HG03196 (cell line): ENCODE measurements at regions not wholly inside any gene's neighbourhood (a gene's known extent, or its start where the extent isn't known, plus 50 kb on each side); places are given as distances from the start of the nearest gene placed in this dataset.
"Not testable (repeated sequence)": the region's sequence is repeated elsewhere in the genome, so short reads cannot be mapped to it uniquely, and the experiment has no call there.

Experiments used
- ATAC-seq: cut with Tn5 transposase; IDR thresholded peaks from one replicate; pipeline ENCODE4 v1.9.1; 2021; ENCODE audit not compliant: unreplicated experiment

DNA sequence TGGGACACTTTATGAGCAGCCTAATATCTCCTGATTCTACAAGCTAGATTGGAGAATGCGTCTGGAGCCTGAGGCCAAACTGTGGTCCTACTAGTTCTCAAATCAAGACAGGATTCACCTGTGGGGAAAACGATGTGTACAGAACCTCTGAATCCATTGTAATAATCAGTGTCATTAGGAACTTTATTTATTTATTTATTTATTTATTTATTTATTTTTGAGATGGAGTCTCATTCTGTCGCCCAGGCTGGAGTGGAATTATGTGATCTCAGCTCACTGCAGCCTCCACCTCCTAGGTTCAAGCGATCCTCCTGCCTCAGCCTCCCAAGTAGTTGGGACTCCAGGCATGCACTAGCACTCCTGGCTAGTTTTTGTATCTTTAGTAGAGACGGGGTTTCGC is 52.6 kb upstream of the KIF26B start:
- not testable (repeated sequence) for ATAC-seq

DNA sequence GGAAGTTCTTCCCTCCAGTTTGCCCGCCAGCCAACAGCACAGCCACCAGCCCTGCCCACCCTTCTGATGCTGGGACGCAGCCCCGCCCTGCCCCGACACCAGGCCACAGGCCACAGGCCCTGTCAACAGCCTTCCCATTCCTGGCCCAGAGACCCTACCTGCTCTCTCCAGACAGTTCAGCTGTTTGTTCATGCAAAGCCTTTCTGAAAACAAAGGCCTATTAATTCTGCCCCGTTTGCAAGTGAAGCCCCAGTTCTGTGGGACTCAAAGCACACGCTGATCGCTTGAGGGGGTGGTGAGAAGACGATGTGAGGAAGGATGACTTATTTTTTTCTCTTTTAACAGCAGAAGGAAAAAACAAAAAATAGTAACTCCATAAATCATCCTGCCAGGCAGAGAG is 55.4 kb upstream of the KIF26B start:
- ATAC-seq = no peak

DNA sequence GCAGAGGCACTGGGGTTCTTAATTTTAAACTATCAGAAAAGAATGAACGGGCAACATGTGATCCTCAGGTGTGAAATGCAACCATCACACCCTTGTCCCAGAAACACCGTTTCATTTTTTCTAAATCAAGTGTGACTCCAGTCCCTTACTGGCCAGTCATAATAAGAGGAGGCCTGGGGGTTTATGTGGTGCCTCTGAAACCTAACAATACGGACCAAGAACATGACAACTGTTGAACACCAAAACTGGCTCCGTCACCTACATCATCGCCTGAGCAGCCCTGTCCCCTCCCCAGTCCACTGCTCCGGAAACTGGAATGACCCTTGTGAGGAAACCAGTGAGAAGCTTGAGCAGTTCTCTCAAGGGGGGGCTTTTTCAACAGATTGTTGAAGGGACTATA is 55.9 kb upstream of the KIF26B start:
- no peak for ATAC-seq

DNA sequence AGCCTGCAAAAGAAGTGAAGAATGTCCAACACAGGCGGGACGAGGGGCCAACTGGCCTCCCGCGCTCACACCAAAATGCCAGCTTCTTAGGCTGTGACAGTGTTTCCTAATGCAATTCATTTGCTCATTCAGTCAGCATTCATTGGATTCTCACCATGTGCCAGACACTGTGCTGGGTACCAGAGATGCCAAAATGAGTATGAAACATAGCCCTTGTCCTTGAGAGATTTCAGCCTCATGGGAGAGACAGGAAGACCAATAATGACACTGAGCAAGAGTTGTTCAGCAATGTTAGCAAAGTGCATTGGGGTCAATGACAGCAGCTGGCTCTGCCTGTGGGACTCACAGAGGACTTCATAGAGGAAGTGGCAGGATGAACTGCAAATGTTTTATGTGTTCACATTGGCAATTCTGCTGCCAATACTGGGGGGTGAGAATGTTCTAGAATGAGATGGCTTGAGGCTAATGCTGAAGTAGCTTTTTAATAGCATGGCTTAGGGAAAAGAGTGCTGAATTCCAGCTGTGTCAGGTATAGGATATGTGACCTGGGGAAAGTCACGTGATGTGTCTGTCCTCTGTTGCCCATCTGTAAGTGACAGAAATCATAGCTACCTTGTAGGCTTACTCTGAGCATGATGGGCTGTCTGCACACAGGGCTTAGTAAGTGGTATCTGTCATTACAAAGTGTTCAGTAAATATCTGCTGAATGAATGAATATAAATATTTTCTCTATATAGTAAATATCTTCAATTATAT is 58.3 kb upstream of the KIF26B start:
- ATAC-seq = no peak

DNA sequence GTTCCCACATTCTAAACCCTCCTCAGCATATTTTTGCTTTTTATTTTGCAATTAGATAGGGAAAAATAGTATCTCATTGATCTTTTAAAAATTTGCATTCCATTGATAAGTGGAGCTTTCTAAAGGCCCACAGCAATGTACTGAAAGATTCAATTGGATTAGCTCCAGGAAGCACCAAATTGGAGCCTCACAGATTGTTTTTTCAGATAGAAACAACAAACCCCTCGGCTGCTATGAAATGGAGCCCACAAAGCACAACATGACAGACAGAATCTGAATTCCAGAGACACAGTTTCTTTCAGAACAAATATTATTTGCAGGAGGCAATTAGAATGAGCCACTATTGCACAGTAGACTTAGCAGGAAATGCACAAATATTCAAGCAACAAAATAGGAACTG is 58.9 kb upstream of the KIF26B start:
- ATAC-seq = no peak

DNA sequence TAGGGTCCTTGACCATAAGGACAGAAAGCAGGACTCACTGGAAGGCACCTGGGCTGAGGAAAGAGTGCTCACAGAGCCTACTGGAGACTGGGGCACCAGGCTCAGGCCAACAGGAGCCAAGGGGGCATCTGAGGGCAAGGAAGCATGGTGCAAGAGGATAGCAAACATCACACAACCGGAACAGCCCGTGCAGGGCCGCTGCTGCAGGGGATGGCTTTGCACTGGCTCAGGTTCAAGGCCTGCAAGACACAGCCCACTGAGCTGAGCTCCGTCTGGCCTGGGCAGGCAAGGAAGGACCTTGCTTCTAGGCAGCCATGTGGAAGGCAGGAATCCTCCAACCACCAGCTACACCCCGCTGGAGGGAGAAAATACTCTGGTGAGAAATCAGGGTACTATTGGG is 59.8 kb upstream of the KIF26B start:
- ATAC-seq = no peak

DNA sequence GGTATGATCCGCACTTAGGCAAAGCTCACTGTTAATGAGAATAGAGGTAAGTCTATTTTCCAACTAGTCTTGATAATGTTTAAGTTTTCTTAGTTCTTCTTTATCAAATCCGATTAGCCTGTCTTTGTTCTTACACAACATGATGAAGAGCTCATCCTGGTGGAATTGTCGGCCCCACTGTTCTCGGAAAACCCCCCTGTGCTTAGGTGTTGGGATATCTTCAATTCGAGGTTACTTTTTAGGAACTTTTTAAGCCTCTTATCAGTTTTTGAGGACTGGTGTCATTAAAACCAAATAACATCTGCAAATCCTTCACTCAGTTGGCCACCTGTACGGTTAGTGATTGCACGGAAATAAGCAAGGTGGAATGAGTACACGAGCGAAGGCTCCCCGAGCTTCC is 60.7 kb upstream of the KIF26B start:
- ATAC-seq = no peak

DNA sequence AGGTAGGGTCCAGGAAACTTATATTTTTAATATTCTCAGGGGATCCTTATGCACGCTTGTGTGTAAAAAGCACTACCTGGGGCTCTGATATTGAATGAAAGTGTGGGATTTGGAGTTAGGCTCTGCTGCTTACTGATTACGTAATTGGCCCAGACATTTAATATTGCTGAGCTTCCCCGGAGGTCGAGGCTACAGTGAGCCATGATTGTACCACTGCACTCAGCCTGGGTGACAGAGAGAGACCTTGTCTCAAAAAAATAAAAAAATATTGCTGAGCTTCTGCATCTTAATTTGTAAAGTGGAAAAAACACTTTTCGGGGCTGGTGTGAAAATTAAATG is 62.2 kb upstream of the KIF26B start:
- ATAC-seq = no peak

DNA sequence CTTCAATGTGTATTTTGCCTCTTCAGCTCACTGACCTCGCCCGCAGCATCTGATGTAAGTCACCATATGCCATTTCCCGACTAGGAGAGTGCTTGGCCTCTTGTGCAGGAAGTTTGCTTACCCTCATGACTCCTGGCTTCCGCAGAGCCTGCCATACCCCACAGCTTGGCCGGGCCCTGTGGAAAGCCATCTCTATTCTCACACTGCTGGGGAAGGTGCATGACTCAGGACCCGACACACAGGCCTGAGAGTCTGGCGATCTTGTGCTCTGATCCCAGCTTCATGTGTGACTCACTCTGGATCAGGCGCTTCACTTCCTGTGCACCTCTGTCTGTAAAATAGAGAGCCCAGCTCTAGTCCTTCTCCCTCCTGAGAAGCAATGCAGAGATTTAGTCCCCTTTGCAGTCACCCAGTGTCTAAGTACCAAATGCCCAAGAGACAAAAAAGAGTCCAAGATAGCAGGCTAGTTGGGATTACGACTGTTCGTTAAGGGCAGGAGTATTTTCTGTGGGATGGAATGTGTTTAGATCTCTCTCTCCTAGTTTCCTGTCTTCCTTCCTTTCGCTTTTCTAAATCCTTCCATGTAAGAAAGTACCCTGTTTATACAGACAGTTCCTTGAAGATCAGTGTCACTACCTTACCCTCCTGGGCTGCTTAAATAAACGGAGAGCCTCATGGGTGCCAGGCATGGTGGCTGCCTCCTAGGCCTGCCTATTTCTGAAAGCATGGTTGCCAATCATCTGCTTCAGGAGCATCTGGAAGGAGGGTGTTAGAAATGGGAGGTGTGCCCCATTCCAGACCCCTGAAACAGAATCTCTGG is 62.8 kb upstream of the KIF26B start:
- no peak for ATAC-seq

DNA sequence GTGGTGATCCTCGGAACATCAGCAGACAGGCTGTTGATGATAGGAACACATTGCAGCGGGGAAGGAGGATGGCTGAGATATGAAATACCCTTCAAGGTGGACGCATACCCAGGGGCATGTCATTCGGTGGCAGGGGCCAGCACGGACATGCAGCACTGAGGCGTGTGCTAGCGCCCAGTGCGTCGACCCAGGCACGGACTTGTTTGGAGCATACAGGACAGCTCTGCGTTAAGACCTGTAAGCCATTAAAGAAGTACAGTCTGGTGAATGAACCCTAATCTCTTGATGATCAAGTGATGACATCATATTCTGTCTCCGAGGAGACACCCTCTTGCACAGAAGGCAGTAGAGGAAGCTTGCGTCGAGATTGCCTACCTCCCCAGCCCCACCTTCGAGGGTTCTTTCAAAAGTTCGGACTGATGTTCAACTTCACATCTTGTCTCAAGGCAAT is 63.6 kb upstream of the KIF26B start:
- no peak for ATAC-seq

DNA sequence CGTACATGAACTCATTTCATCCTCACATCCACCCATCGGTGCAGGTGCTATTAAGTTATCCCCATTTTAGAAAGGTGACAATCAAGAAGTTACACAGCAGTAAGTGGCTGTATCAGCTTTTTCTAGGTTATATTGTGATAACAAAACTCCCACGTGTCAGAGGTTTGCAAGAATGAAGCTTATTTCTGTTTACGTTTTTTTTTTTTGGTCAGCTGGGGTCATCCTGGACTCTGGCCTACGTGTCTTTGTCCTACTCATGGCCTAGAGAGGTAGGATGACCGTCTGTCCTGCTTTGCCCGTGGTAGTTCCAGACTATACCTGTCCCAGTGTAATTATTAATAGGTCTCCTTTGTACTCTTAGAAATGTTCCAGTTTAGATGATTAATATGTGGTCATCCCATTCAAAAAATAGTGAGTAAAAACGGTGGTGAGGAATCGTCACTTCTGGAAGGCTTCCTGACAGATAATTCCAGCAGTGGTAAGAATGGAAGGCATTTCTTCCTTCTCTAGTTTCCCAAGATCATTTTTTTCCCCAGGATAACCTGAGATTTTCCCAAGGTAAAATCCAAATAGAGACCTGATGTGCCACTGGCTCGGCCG is 64.2 kb upstream of the KIF26B start:
- ATAC-seq = no peak

DNA sequence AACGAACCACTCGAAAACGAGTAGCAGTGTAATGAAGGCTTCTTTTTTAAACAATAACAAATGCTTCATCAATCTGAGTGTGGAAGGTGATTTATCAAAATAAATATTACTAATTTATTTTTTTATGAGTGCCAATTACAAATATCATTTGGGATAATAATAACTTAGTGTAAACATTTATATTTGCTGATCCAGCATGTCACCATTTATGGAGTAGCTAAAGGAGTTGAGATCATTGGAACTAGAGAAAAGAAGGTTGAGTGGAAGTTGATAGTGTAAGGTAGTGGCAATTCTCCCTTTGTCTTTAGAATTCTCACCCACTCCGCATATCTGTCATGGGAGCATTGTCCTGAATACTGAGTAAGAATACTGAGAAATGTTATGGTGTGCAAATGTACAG is 67.1 kb upstream of the KIF26B start:
- no peak for ATAC-seq

DNA sequence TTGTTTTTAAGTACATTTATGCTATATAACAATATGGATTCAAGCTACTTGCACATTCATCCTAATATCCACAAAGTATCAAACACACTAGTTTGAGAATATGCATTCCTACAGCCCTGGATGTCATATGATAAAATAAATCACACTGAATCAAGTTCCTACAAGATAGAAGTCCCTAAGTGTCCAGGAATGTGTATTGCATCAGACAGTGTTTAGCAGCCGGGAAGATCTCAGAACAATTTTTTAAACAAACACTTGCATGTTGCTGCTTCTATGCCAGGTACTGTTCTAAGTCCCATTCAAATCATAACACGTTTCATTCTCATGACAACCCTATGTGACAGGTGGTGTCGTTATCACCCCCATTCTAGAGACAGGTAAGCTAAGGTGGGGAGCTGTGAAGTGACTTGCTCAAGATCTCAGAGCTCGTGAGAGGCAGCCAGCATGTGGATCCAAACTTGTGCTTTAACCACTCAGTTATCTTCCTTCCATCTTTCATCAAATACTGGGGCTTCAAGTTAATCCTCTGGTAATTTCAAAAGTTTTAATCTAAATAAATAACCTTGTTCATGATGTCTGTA is 68.3 kb upstream of the KIF26B start:
- no peak for ATAC-seq

DNA sequence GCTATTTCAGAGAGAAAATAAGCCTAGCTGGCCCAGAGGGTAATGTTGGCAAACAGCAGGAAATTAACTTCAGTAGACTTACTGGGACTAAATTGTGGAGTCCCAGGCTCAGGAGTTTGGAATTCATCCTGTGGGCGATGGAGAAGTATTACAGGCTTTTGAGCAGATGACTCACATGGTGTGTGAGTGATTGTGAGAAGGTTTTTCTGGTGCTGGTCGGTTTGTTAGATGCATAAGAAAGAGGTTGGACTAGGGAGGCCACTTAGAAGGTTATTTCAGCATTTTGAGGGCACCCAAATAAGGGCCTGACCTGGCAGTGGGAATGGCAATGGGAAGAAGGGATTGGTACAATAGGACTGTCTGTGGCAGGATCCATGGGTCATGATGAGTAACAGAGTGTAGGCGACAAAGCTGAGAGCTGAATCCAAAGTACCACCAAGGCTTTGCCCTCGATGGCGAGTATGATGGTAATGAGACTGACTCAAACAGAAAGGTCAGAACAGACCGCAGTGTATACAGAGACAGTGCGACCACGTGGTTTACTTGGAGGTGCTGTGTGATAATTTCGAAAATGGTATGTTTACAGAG is 69.2 kb upstream of the KIF26B start:
- no peak for ATAC-seq

DNA sequence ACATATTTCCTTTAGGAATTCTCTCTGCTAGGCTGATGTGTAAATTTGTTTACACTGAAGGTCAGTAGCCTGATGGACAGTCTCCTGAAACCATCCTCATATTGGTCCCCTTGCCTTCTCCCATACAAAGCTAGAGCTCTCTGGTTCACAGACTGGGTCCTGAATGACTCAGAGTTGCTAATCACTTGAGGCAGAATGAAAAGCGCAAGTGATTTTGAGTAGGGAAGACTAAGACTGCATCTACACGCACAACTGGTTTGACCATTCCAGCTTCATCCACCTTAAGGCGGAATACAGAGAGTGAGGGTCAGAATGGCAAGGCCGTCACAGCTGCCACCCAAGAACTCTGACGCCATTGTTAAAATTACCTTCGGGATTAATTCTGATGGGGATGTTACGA is 70.2 kb upstream of the KIF26B start:
- no peak for ATAC-seq

DNA sequence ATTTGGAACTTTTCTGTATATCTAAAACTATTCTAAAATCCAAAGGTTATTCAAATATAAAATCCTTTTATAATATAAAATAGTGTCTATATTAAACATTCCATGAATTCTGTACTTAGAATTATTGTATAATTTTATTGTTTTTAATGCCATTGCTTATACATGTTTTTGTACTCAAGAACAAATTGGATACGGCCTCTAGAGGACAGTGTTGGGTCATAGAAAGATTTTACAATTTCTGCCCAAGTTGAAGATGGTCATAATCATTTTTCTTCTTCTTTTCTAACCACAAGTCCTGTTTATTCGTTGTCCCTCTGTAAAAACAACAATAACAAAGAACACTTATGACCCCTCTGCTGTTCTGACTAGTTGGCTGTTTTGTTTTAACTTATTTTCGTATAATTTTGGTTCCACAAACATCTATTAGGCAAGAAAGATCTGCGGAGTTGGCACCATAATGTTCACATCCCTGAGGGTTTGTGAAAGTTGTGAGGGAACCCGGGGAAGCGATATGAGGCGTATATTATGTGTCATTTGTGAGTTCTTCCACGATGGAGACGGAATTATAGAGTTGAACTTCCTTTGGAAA is 75.7 kb upstream of the KIF26B start:
- ATAC-seq = no peak

DNA sequence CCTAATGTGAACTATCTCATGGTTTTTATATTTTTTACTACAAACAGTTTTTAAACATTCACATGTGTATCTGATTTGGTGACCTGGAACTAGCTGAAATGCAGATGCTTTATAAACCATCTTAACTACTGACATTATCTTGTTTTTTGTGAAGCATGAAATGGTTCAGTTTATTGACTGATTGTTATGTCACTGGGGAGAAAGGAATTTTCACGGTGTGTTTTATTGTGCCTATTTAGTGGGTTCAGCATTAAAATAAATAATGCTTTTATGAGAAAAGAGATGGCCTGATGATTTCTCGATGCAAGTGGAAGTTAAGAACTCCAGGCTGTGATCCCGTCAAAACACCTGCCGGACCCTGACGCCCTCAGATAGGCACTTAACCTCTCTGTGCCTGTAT is 79.9 kb upstream of the KIF26B start:
- no peak for ATAC-seq

DNA sequence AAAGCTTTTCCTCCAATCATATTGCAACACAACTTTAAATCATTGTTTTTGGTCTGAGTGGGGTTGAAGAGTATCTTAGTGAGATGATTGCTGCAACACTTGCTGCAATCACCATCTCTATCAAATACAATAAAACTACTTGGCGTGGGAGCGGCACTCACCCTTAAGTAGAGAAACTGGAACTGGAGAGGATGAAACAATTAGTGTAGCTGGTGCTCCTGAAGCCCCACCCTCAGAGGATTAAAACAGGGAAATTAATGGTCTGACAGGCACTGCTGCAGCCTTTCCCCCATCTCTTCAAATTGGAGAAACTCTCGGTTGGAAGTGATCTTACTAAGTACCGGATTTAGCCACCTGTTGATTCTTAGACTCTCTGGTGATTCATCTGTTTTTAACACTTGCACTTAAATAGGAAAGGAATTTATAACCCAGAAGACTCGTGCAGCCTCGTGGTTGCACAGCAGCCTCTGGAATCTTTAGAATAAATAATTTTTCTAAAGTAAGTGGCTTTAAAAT is 80.5 kb upstream of the KIF26B start:
- no peak for ATAC-seq

DNA sequence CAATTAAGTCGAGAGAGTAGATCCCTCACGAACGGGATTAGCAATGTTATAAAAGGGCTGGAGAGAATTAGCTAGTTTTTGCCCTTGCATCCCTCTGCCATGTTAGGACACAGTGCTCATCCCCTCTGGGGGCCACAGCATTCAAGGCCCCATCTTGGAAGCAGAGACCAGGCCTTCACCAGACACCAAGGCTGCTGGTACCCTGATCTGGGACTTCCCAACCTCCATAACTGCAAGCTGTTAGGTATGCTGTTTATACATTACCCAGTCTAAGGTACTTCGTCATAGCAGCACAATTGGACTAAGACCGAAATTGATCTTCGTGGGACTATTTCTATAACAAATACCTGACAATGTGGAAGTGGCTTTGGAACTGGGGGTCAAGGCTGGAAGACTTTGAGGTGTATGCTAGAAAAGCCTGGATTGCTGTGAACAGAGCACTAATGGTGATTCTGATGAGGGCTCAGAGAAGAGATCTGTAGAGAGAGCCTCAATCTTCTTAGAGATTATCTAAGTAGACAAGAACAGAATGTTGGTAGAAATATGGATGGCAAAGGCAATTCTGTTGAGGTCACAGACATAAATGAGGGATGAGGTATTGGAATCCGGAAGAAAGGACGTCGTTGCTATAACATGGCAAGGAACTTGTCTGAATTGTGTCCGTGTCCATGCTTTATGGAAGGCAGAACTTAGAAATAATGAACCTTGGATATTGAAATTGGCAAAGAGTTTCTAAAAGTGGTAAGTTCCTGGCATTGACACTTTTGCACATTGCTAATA is 83.8 kb upstream of the KIF26B start:
- no peak for ATAC-seq

DNA sequence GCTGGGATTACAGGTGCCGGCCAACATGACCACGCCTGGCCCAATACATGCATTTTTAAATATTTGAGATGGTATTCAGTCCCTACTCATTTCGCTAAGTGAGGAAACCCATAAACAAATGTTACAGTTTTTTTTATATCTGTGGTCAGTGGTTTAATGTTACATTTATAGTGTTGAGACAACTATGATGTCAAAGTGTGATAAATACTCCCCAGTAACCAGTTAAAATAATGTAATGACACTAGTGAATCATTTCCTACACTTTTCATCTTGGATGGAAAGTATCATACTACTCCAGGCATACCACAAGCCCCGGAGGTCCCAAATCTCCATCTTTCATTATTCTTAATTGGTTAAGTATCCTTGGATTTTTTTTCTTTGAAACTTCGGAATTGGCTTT is 87.5 kb upstream of the KIF26B start:
- ATAC-seq = no peak
